Activated effector memory CD4-positive, alpha-beta T cell treated with anti-CD3 and anti-CD28 coated beads, Interleukin-2, amount 50 U/mL, for 16 hours (primary cell): ENCODE measurements at regions not wholly inside any gene's neighbourhood (a gene's known extent, or its start where the extent isn't known, plus 50 kb on each side); places are given as distances from the start of the nearest gene placed in this dataset.

ENCODE experiments used
- DNase-seq: peaks from one replicate; pipeline ENCODE4 v3.0.0-alpha.2; 2020

DNA sequence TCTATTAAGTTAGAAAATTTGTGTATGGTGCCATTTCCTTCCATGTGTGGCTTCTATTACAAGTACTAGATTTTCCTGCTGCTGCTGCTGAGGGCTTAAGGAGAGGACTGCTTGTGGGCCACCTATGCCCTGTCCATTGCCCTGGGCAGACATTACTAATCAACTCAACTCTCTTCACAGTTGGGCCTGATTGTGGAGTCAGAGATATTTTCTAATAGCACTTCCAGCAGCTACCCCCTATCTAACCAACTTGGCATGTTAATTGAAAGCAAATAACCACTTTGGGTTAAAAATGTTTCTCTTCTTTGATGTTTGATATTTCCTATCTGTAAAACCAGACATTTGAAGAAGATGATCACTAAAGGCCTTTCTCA is 242.0 kb downstream of the EDEM1 start:
- no peak for DNase-seq

DNA sequence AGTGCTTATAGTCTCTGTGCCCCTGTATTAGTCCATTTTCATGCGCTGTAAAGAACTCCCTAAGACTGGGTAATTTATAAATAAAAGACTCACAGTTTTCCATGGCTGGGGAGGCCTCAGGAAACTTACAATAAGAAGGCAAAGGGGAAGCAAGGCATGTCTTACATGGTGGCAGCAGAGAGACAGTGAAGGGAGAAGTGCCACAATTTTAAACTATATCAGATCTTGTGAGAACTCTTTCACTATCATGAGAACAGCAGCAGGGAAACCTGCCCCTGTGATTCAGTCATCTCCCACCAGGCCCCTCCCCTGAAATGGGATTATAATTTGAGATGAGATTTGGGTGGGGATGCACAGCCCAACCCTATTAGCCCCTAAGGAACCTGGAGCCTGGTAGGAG is 243.2 kb downstream of the EDEM1 start:
- DNase-seq = no peak

DNA sequence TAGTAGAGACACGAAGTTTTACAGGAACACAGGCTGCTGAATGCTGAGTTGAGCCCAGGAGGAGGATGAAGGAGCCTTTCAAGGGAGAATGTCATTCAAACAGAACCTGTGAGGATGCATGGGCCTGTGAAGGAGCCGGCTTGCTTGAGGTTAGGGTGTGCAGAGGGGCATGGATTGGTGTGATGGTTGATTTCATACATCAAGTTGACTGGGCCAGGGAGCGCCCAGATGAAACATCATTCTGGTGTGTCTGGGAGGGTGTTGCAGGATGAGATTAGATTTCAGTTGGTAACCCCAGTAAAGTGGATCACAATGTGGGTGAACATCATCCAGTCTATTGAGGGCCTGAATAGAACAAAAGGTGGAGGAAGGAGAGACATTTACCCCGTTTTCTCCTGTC is 243.6 kb downstream of the EDEM1 start:
- DNase-seq = no peak

DNA sequence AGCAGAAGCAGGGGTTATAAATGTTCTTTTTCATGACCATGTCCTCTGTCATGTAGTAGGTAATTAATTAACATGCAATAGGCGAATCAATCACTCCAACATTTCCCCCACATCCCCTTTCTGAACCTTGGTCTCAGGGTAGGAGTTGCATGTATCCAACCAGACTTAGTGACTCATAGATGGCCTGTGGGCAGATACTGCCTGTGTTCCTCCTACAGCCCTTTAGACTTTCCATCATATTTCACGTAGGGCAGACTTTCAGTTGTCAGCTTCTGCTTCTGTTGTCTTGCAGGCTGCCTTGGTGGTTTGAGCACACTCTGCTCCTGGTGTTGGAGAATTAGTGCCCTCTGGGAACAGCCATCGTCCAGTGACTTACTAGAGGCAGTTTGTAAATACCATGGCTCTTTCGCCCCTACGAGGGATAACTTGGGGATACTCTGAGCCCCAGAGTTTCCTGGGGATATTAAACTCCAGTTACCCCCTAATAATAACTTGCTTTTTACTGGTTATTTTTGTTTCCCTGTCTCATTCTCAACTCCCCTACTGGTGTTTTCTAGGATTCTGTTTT is 244.4 kb downstream of the EDEM1 start:
- no peak for DNase-seq

DNA sequence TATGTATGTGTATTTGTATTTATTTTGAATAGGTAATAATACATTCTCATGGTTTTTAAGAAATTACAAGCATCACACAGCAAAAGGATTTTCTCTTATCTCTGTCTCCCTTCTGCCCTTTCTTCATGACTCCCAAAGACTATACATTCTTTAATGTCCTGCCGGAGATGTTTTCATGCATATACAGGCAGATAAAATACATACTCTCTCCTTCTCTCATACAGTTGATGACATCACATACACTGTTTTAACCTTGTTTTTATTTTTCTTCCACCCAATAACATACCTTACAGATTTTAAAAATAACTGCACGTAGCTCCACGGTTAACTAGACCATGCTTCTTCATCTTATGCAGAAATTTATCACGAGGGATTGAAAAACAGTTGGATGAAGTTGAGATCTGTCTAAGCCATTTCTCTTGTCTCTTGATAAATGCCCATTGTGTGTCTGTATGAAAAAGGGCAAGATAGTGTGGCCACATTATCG is 249.8 kb downstream of the EDEM1 start:
- DNase-seq = no peak

DNA sequence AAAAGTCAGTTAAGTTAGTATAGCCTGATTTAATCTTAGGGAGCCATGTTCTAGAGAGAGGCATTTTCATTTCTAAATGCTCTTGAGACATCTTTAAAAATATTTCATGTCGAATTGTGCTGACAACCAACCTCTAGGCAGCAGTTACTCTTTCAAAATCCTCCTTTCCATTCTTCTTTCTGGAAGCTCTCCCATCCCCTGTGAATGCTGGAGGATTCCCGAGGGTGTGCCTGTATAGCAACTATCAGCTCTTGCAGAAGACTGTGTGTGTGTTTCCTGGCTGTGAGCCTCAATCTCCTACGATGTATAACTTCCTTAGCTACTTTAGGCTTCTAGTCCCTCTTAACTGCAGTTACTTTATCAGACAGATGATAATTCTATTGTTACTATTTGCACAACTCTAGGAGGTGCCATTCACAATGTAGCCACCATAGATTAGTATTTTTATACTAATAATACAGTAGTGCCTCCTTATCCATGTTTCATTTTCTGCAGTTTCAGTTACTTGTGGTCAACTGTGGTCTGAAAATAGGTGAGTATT is 250.3 kb downstream of the EDEM1 start:
- no peak for DNase-seq

DNA sequence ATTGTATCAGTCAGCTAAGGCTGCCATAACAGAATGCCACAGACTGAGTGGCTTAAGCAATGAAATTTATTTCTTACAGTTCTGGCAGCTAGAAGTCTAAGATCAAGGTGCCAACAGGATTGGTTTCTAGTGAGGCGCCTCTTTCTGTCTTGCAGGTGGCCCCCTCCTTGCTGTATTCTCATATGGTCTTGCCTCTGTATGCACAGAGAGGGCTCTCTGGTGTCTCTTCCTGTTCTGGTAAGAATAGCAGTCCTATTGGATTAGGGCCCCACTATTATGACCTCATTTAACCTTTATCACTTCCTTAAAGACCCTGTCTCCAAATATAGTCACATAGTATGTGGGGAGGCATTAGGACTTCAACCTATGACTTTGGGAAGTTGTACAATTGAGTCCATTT is 253.9 kb downstream of the EDEM1 start:
- no peak for DNase-seq

DNA sequence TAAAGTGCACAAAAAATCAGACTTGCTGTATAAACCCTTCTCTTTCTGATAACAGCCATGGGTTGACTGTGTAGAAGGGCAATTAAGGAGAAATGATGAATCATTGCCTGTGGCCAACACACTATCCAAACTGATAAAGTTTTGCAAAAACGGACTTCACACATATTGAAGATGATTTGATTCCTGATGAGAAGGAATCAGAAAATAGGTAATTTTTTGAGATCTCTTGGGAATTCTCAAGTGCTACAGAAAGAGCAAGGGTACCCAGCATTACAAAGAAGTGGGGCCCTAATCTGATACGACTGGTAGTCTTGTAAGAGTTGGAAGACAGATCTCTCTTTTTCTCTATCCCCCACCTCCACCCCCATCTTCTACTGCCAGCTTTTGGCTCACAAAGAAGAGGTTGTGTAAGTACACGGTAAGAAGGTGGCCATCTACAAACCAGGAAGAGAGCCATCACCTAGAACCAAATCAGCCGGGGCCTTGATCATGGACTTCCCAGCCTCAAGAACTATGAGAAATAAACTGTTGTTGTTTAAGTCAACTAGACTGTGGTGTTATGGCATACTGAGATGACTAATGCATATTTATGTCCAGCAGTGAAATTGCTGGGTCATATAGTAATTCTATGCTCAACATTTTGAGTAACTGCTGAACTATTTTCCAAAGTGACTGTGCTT is 254.7 kb downstream of the EDEM1 start:
- no peak for DNase-seq

DNA sequence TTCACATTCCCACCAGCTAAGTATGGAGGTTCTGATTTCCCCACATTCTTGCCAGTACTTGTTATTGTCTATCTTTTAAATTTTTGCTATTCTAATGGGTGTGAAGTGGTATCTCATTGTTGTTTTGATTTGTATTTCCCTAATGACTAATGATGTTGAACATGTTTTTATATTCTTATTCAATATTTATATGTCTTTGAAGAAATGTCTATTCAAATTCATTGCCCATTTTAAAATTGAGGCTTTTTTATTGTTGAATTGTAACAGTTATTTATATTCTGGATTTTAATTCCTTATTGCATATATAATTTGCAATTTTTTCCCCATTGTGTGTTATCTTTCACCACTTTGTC is 255.3 kb downstream of the EDEM1 start:
- no peak for DNase-seq

DNA sequence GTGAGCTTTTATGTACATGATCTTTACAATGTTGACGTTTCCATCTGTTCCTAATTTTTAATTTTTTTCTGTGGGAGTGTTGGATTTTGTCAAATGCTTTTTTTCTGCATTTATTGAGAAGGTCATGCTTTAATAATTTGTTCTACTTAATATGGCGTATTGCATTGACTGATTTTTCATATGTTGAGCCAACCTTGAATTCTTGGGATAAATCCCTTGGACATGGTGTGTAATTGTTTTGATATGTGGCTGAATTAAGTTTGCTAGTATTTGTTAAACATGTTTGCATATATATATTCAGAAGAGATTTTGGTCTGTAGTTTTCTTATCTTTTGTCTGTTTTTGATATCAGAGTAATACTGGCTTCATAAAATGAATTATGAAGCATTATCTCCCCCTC is 256.7 kb downstream of the EDEM1 start:
- DNase-seq = no peak

DNA sequence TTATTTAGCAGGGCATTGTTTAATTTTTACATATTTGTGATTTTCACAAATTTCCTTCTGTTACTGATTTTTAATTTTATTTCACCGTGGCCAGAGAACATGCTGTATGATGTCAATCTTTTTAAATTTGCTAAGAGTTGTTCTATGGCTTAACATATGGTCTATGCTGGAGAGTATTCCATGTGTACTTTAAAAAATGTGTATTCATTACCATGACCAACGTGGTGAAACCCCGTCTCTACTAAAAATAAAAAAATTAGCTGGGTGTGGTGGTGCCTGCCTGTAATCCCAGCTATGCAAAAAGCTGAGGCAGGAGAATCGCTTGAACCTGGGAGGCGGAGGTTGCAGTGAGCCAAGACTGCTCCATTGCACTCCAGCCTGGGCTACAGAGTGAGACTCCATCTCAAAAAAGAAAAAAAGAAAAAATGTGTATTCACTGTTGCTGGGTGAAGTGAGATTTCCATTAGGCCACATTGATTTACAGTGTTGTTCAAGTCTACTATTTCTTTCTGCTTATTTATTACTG is 258.2 kb downstream of the EDEM1 start:
- DNase-seq = no peak

DNA sequence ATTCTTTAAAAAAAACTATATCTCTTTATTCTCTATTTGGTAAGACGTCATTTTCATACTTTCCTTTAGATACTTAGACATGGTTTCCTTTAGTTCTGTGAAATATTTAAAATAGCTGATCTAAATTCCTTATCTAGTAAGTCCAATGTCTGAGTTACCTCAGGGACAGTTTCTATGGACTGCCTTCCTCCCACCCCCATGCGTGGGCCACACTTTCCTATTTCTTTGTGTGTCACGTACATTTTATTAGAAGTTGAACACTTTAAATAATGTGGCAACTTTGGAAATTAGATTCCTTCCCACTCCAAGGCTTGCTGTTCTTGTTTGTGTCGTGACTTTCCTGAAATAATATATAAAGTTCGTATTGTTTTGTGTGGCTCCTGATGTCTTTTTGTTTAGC is 260.7 kb downstream of the EDEM1 start:
- DNase-seq = no peak

DNA sequence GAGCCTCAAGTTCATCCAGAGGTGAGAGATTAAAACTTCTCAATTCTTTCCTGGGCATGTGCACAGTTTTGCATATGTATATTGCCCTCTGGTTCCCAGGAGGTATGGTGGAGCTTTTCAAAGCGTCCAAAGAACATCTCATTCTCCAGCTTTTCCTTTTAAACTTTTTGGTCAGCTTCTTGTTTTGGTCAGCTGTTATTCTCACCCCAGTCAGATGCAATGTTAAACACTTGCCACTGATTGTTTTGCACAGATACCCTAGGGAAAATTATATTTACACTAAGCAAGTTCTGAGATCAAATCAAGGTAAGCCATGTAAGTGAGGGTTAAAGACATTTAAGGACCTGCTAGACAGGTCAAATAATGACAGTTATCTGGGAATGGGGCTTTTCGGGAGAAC is 261.3 kb downstream of the EDEM1 start:
- no peak for DNase-seq

DNA sequence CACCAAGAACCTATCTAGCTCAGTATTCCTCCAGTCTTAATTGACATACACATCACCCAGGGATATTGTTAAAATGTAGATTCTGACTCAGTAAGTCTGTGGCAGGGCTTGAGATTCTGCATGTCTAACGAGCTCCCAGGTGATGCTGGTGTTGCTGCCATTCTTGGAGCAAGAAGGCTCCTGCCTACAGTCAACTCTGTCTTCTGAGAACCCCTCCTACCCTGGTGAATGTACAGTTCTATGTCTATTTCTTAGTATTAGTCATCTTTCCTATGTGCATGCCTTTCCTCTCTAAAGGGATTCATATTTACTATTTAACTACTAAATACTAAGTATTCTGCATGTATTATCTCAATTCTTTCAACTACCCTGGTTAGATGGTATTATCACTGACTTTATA is 268.7 kb downstream of the EDEM1 start:
- DNase-seq = no peak

DNA sequence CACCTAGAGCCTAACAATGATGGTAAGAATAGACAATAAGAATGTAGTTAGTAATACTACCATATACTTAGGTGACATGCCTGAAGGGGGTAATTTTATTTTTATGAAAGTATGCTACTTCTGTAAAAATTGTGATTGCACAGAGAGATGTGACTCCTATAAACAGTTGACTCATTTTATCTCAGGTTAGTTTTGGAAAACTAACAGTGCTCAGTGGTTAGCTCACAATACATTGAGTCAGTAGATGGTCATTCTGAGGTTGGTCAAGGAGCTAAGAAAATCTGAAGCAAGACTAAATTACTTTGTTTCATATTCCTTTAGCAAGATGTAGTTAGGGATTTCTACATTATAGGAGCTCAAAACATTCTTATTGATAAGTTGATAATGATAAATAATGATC is 271.0 kb downstream of the EDEM1 start:
- no peak for DNase-seq

DNA sequence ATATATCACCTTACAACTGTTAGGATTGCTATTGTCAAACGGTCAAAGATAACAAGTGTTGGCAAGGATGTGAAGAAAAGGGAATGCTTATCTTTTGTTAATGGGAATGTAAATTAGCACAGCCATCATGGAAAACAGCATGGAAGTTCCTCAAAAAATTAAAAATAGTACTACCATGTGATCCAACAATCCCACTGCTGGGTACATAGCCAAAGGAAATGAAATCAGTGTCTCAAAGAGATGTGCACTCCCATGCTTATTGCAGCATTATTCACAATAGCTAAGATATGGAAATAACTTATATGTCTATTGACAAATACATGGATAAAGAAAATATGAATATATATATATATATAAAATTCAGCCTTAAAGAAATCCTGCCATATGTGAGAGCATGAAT is 274.6 kb downstream of the EDEM1 start:
- DNase-seq = no peak

DNA sequence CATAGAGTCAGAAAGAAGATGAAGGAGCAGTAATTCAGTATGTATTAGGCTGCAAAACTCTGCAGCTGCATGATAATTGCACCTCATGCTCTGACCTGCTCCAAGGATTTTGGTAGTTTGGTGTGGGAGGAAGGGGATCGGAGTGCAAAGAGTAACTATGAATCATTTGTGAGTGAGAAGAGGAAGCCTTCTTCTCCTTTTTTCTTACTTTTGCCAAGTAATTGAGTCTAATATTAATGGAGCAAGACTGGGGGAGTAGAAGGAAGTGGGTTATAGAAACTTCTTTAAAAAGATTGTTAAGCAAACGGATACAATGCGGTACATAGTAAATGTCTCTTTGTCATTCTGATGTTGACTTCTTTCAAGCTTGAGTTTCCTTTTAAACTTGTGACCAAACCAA is 276.5 kb downstream of the EDEM1 start:
- DNase-seq = no peak

DNA sequence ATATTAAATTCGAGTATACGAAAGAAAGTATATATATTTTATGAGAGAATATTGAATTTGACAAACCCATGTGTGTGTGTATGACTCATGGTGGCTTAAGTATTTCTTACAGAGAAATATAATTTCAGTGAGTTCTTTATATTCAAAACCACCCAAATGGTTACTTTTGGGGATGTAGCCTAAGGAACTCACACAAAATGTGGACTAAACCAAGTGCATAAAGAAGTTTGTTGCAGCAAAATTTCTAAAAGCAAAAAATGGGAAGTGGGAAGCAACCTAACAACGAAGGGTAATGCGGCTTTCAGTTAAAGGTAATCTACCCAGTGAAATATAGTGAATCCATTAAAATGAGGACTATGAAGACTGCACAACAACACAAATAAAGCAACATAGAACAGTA is 277.1 kb downstream of the EDEM1 start:
- DNase-seq = no peak

DNA sequence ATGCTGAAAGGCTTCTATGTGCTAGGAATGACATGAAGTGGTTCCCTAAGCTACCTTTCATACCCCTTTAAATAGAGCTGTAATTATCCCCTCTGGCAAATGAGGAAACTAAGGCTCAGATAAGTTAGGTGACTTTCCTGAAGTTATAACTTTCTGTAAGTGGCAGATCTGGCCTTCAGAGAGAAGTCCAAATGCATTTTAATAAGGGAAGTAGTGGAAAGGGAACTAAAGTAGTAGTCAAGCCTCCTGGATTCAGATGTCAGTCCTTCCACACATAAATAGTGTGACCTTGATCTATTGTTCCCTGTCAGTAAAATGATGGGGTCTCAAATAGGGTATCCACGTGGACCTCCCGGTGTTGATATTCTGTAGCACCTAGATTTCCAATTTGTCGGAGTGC is 277.7 kb downstream of the EDEM1 start:
- no peak for DNase-seq

DNA sequence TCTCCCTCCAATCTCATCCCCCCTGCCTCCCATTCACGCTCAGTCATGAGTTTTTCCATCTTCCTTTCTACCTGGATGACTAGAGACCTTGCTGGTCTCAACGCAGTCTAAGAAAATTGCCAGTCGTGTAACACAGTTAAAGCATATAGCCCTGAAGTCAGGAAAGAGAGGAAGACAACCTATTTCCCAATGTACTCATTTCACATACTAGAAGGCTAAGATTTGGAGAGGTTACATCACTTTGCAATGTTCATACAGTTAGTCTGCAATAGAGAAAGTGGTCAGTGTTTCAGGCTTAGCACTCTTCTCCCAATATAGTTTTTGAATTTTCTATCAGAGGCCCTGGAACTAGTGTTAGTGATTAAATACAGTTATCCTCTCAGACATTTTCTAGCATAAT is 278.6 kb downstream of the EDEM1 start:
- no peak for DNase-seq

DNA sequence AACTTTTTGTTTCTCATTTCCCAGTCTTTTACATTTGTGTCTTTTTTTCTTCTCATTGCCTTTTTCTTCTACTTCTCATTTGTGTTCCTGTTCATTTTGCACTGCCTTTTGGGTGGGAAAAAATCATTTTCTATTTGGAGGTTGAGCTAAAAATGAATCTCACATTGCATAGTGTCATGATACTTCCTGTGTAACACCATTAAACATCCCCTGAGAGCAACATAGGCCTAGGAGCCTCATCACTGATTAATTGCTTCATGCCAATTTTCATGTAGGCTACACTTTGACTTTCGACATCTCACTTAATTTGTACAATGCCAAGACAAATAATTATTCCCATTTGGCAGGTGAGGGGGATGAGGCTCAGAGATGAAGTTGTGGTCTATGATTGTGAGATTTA is 279.2 kb downstream of the EDEM1 start:
- no peak for DNase-seq

DNA sequence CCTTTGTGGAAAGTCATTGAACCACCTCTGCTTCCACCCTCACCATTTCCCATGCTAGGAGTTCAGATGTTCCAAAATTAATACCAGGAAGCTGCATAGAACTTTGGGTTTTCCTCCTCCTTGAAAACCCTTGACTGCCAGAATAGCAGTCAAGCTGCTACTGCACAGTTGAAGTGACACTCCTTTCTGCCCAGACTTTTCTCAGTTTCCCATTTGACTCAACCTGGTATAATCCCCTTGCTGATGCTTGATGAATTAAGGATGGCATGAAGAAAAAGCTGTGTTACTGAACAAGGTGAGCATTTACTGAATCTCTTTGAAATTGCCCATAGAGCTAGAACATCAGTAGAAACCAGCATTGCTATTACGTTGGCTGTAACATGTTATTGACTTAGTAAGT is 286.0 kb downstream of the EDEM1 start:
- no peak for DNase-seq

DNA sequence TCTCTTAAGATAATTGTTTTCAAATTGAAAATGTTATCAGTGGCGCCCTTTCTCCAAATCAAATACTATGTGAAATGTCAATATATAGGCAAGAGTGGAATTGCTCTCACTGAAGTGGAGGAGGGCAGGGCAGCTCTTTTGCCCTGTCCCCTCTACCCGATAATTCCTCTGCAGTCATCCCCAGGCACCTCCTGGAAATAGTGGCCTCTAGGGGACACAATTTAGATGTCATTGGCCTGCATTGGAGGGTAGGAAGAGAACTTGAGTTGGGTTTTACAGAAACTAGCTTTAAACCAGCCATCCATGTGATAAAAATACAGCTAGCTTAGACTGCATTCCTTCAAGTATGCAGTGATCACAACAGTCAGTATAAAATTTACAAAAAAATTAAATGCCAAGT is 288.9 kb downstream of the EDEM1 start:
- DNase-seq = no peak

DNA sequence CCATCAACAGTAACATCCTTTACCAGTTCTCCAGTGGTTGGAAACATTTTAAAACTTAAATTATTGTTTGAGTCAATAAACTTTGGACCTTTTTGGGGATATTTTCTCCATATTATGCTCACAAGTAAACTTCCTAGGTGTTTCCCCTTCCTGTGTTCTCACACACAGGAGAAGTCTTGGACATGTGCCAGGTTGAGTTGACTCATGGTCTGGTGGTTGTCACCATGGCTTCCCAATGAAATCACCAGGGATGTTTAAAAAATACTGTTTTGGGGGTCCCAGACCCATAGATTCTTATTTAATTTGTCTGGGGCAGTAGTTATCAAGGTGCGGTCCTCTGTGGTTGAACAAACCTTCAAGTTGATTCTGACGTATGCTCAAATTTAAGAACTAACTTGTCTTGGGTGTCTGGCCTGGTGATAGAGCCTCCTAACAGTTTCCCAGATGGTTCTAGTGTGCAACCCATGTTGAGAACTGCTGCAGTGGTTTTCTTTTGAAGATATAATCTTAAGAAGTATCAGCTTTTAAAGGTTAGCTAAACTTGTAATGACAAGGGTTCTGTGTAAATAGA is 291.8 kb downstream of the EDEM1 start:
- no peak for DNase-seq

DNA sequence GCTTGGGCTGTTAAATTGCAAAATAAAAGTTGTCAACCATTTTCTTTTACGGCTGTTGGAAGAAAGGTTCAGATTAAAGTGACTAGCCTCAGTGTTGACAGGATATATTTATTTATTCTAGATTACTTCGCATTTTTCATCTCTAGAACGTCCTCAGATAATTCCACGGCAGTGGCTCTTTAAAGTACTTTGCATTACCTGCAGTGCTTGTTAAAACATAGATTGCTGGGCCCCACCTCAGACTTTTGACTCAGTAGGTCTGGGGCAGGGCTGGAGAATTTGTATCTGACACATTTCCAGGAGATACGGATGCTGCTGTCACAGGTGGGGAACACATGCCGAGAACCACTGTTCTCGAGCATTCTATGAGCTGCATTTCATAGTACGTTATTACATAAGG is 292.7 kb downstream of the EDEM1 start:
- no peak for DNase-seq
